ENCODE measurements at regions not wholly inside any gene's neighbourhood (a gene's known extent, or its start where the extent isn't known, plus 50 kb on each side); places are given as distances from the start of the nearest gene placed in this dataset.
"Not testable (repeated sequence)": the region's sequence is repeated elsewhere in the genome, so short reads cannot be mapped to it uniquely, and the experiment has no call there.

DNA sequence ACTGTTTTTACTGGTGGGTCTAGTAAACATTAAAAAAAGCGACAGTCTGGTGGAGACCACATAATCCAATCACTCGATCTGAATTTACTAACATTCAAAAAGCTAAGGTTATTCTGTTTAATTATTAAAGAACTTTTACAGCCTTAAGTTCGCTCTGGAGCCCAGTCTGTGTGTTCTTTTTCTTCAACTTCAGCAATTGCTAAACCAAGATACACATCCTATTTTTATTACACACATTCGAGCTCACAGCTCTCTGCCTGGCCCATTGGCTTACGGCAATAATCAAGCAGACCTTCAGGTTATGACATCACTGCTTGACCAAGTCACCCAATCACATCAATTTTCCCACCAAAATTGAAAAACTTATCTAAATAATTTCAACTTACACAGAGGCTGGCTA lies 57.4 kb upstream of the PRSS16 start:
- Mint-ChIP-seq H3K36me3 (no peaks in the 10 kb centered on the region), H3K27me3 (no peaks in the 10 kb centered on the region), H3K4me3 (peak overlapping the region in 1 of 4 donors; percentile 5), H3K27ac (no peak overlapping the region), H3K9me3 (no peaks in the 10 kb centered on the region), H3K4me1 (peaks cover 6 to 17% (median 8%) of the 10 kb centered on the region in 3 donors)

GRCh38 chr6:27194453-27194852 lies 53.0 kb upstream of the PRSS16 start:
- H3K27ac Mint-ChIP-seq, H3K4me3 Mint-ChIP-seq: not testable (repeated sequence)

DNA sequence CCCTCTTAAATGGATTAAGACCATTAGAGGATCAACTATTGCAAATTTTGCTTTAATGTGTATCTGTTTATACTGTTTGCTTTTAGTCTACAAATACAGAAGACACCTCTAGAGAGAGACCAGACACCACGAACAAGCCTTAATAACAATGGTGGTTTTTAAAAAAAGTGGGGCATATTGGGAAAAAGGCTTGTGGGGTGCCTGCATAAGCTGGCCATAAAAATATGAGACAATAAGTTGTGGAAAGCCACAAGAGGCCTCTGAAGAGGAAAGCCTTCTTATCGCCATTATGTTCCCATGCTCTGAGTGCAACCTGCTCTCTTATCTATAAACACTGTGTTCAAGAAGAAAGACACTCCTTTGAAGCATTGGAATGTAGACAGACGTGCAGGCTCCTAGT lies 52.0 kb upstream of the PRSS16 start:
- H3K27ac Mint-ChIP-seq, H3K4me1 Mint-ChIP-seq, H3K27me3 Mint-ChIP-seq, H3K4me3 Mint-ChIP-seq, H3K9me3 Mint-ChIP-seq, H3K36me3 Mint-ChIP-seq: not testable (repeated sequence)

More at GRCh38 chr6:27194453-27194852, 53.0 kb upstream of the PRSS16 start:
- H3K36me3 Mint-ChIP-seq, H3K27me3 Mint-ChIP-seq, H3K4me1 Mint-ChIP-seq, H3K9me3 Mint-ChIP-seq: not testable (repeated sequence)
